NT2/D1 (cell line): ENCODE measurements at regions not wholly inside any gene's neighbourhood (a gene's known extent, or its start where the extent isn't known, plus 50 kb on each side); places are given as distances from the start of the nearest gene placed in this dataset.

Experiments
- SUZ12 ChIP-seq: IDR thresholded peaks from 2 replicates; pipeline ENCODE4 v1.6.1; 2011; ENCODE audit not compliant: insufficient read length, insufficient read depth; ENCODE audit errors: extremely low read depth
- YY1 ChIP-seq: IDR thresholded peaks from 2 replicates; pipeline ENCODE4 v1.6.1; 2011; ENCODE audit not compliant: insufficient read length, insufficient read depth
- ZNF274 ChIP-seq: IDR thresholded peaks from 2 replicates; pipeline ENCODE4 v1.6.1; 2011; ENCODE audit warnings: mild to moderate bottlenecking, low read depth, low read length

DNA sequence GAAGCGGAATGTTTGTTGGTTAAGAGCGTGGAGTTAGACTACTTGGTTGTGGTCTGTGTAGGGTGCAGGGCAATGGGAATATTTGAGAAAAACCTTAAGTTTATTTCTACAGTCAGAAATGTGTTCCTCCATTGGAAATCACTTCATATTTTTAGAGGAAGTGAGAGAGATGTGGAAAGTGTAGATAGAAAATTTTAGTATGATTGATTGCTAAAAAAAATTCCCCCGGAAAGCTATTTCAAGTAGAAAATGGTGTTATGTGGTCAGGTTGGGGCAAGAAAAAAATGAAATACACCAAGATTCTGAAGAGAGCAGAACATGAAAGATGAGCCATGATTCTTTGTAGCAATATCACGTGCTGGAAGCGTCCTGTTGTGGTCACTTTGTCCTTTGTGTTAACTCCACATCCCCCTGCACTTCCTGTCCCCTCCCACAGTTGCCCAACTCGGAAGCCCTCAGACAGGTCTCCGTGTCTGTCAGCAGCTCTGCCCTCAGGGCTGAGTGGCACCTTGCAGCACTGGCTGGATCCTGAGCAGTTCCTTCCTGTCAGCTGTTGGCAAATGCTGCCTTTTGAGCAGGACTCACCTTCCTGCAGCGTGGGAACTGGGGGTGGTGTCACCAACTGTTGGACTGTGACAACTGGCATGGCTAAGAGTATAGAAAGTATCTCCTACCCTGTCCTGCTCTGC is 137.5 kb upstream of the SLC24A3 start:
- TF ChIP-seq YY1 (no peak), ZNF274 (no peak), SUZ12 (no peak)
